ENCODE measurements at regions not wholly inside any gene's neighbourhood (a gene's known extent, or its start where the extent isn't known, plus 50 kb on each side); places are given as distances from the start of the nearest gene placed in this dataset.
"Not testable (repeated sequence)": the region's sequence is repeated elsewhere in the genome, so short reads cannot be mapped to it uniquely, and the experiment has no call there.

DNA sequence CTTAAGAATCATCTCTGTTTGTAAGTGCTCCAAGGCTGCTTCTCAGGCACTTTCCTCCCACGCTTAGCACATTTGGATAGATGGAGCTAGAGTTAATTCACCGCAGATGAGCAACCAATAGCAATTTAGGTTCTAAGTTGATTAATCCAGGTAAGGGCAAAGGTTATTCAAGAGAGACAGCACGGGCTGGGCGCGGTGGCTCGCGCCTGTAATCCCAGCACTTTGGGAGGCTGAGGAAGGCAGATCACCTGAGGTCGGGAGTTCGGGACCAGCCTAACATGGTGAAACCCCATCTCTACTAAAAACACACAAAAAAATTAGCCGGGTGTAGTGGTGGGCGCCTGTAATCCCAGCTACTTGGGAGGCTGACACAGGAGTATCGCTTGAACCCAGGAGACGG lies 54.5 kb upstream of the UNC13C start:
- not testable (repeated sequence) for DNase-seq
- WGBS, 2 donors: 96 to 97% methylated on average over 13 of the region's 13 CpGs

DNA sequence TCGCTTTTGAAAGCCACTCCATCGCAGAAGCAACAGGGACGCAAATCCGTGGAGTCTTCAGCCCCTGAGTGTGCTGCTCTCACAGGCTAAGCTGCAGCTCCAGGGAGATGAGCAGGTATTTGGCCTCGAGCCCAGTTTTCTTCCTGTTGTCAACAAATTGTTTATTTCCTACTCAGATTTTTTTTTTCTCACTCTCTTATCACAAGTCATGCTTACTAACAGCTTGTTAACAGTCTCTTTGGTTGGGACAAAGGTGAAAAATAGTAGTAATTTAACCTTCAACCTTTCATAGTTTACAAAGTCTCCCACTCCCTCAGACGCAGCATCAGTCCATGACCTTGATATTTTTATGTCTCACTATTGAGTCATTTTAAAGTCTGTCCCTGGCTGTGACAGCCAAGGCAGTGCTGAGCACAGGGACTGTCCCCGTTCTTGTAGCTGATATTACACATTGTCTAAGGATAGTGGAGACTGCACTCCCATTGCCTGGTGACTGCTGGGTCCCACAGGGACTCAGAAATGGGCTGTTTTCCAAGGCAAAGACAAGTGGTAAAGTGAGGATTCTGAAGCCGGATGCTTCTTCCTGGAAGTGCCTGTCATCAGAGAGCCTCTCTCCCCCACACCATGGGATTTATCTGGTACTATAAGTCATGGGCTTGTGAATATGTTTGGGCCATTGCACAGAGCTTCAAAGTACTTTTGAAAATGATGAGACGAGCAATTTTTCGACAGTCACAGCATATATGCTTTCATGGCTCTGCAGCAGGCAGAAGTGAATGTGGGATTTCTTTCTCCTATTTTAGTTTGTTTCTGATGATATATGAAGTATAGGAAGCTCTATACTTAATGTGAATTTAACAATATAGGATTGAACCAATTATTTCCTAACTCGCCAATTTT lies 59.8 kb upstream of the UNC13C start:
- Histone ChIP-seq H3K4me1 (peaks cover 5 to 11% of the 10 kb centered on the region in 2 donors), H3K9me3 (no peaks in the 10 kb centered on the region), H3K36me3 (no peaks in the 10 kb centered on the region), H3K27me3 (no peaks in the 10 kb centered on the region), H3K4me3 (replicated peaks in 1 of 3) (no peak overlapping the region), H3K27ac (peak overlapping the region; percentile 47 to 54 (median 54))
- no peak for TF ChIP-seq POLR2A (IDR thresholded peaks at IDR 0.05)
- TF ChIP-seq, protein P1, sequence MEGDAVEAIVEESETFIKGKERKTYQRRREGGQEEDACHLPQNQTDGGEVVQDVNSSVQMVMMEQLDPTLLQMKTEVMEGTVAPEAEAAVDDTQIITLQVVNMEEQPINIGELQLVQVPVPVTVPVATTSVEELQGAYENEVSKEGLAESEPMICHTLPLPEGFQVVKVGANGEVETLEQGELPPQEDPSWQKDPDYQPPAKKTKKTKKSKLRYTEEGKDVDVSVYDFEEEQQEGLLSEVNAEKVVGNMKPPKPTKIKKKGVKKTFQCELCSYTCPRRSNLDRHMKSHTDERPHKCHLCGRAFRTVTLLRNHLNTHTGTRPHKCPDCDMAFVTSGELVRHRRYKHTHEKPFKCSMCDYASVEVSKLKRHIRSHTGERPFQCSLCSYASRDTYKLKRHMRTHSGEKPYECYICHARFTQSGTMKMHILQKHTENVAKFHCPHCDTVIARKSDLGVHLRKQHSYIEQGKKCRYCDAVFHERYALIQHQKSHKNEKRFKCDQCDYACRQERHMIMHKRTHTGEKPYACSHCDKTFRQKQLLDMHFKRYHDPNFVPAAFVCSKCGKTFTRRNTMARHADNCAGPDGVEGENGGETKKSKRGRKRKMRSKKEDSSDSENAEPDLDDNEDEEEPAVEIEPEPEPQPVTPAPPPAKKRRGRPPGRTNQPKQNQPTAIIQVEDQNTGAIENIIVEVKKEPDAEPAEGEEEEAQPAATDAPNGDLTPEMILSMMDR (IDR thresholded peaks at IDR 0.05): no peak
- 49 to 53% methylated on average over 11 of the region's 11 CpGs for WGBS, 2 donors
- intact Hi-C loops (cut with DNase I): no loop called here
- peak; percentile 57 to 72 for DNase-seq

More for the DNA sequence above, 54.5 kb upstream of the UNC13C start:
- H3K27me3 ChIP-seq; H3K27ac ChIP-seq; intact Hi-C loops (cut with DNase I); H3K4me3 ChIP-seq (replicated peaks in 1 of 3); H3K4me1 ChIP-seq; H3K9me3 ChIP-seq; H3K36me3 ChIP-seq: not testable (repeated sequence)

DNA sequence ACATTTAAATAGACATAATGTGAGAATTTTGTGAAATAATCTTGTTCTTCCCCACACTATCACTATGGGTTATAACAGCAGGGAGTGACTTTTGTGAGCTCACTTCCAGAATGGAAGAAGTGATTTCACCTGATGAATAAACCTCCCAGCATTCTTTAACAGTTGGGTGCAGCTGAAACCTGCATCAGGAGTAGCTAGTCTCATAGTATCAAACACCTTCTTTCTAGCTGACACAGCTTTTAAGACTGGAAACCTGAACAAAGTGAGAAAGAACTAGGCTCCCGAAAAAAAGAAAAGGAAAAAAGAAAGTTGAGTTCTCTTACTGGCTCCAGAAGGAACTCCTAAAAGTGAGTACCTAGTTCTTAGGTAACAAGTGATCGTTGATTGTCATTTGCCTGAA lies 61.1 kb upstream of the UNC13C start:
- Histone ChIP-seq H3K9me3 (no peaks in the 10 kb centered on the region), H3K4me3 (replicated peaks in 1 of 3) (no peak overlapping the region), H3K36me3 (no peaks in the 10 kb centered on the region), H3K4me1 (peaks cover 5 to 11% of the 10 kb centered on the region in 2 donors), H3K27ac (peak overlapping the region; percentile 3 to 54 (median 5)), H3K27me3 (no peaks in the 10 kb centered on the region)
- intact Hi-C loops (cut with DNase I): no loop called here
- WGBS, 2 donors: 34 to 56% methylated on average over 2 of the region's 2 CpGs
- DNase-seq: no peak
- TF ChIP-seq, protein P1 (IDR thresholded peaks at IDR 0.05): no peak

DNA sequence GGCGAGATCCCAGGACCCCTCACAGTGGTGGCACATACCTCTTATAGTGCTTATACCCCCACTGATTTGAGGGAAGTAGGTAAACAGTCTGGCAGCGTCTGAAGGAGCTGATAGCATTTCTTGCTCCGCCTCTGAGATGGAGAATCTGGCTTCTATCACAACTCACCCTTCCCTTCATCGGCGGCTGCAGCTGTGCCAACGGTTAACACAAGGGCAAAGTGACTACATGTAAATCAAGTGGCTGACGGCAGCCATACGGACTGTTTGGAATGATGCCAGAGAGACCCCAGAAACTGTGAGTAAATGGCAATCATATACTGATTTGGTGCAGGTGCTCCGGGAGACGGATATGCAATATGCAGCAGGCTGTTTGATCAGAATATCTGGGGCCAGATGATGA lies 66.8 kb upstream of the UNC13C start:
- 69 to 77% methylated on average over 8 to 10 of the region's 10 CpGs for WGBS, 2 donors
- Histone ChIP-seq H3K4me1 (peaks cover 18 to 21% of the 10 kb centered on the region in 2 donors), H3K4me3 (replicated peaks in 1 of 3) (no peak overlapping the region), H3K27ac (peak overlapping the region; percentile 89 to 96 (median 95)), H3K27me3 (no peaks in the 10 kb centered on the region), H3K9me3 (no peaks in the 10 kb centered on the region), H3K36me3 (no peaks in the 10 kb centered on the region)
- intact Hi-C loops (cut with DNase I): no loop called here
- no peak for DNase-seq
- no peak for TF ChIP-seq POLR2A (IDR thresholded peaks at IDR 0.05)
- TF ChIP-seq, protein P1 (IDR thresholded peaks at IDR 0.05): no peak

DNA sequence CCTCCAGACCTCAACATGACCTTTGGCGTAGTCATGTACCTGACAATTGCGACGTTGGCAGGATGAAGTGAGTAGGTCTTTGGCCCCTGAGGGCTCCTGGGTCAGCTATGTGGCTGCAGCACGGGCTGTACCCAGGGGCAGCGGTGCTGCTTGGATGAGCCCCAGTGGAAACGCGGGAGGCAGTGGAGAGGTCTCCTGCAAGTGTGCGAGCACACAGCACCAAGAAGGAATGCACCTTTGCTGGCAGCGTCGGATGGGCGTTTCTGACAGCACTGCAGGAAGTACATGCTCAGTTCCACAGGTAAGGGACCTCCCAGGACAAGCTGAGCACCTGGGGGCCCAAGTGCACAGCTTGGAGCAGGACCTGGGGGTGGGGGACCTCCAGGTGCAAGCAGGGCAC lies 67.4 kb upstream of the UNC13C start:
- H3K27ac ChIP-seq: peak overlapping the region; percentile 89 to 96 (median 95)

More for the DNA sequence above, 67.4 kb upstream of the UNC13C start:
- TF ChIP-seq, protein P1 (IDR thresholded peaks at IDR 0.05): no peak
- peak in 1 of 2 donors; percentile 48 for TF ChIP-seq POLR2A (IDR thresholded peaks at IDR 0.05)
- peak; percentile 86 to 96 for DNase-seq
- H3K9me3 ChIP-seq: no peaks in the 10 kb centered on the region
- no peak overlapping the region for H3K4me3 ChIP-seq (replicated peaks in 1 of 3)
- WGBS, 2 donors: 29% methylated on average over 11 of the region's 11 CpGs; no CpG with 5 or more reads in 1 of the 2 donors
- peaks cover 18 to 21% of the 10 kb centered on the region in 2 donors for H3K4me1 ChIP-seq
- no peaks in the 10 kb centered on the region for H3K27me3 ChIP-seq
- intact Hi-C loops (cut with DNase I): no loop called here
- no peaks in the 10 kb centered on the region for H3K36me3 ChIP-seq
